Prostate gland (tissue), 2 donors: ENCODE measurements at regions not wholly inside any gene's neighbourhood (a gene's known extent, or its start where the extent isn't known, plus 50 kb on each side); places are given as distances from the start of the nearest gene placed in this dataset.

Source experiments
- DNase-seq: peaks from one replicate; pipeline ENCODE4 v3.0.0-alpha.2; 2019; ENCODE audit warnings: low spot score
- H3K27ac ChIP-seq, 2 donors: fragments of 200-600 bp; sonication (generic); 2 replicates each; pipeline ENCODE4 v1.5.1; 2017 to 2019
- H3K27me3 ChIP-seq: fragments of 200-600 bp; sonication (generic); replicated peaks from 2 replicates; pipeline ENCODE4 v1.5.1; 2019; ENCODE audit not compliant: insufficient read depth
- H3K36me3 ChIP-seq, 2 donors: fragments of 200-600 bp; sonication (generic); 1 replicate in 1 of 2; 2 replicates in 1 of 2; pipeline versions ENCODE4 v1.5.1 to v1.8.1; 2017 to 2019
- H3K4me1 ChIP-seq: fragments of 200-600 bp; sonication (generic); replicated peaks from 2 replicates; pipeline ENCODE4 v1.5.1; 2019
- H3K4me3 ChIP-seq, 2 donors: fragments of 200-600 bp; sonication (generic); 2 replicates each; pipeline ENCODE4 v1.5.1; 2017 to 2019
- H3K9me3 ChIP-seq: fragments of 200-600 bp; sonication (generic); 2 replicates; pipeline ENCODE4 v1.5.1; 2017
- CTCF ChIP-seq, 4 experiments: fragments of 200-600 bp in 2 of 4; fragments of 450-650 bp in 2 of 4; sonication (generic) in 2 of 4; IDR thresholded peaks; 1 replicate in 3 of 4; 2 replicates in 1 of 4; pipeline ENCODE4 v1.5.1; 2016 to 2019; ENCODE audit warnings: antibody characterized with exemption in 4 of 4, mild to moderate bottlenecking in 2 of 4, moderate library complexity in 2 of 4
- POLR2A ChIP-seq: fragments of 450-650 bp; IDR thresholded peaks from one replicate; pipeline ENCODE4 v1.6.1; 2016; ENCODE audit warnings: antibody characterized with exemption, mild to moderate bottlenecking
- POLR2AphosphoS5 ChIP-seq: sonication (generic); formaldehyde crosslinking; IDR thresholded peaks from one replicate; pipeline ENCODE4 v1.6.1; 2017; ENCODE audit warnings: antibody characterized with exemption
- WGBS: methylation state at CpG from one replicate; pipeline ENCODE4 v1.1.5; 2018; 5-methylcytosine and 5-hydroxymethylcytosine counted together
- intact Hi-C: fragments of 100-400 bp; cut with DNase I; formaldehyde crosslinking; loops from one replicate; pipeline ENCODE4 v1.14.2; 2022

- H3K4me1 ChIP-seq: no peaks in the 10 kb centered on the region
- H3K36me3 ChIP-seq: no peaks in the 10 kb centered on the region
- H3K27ac ChIP-seq: no peak overlapping the region
- DNase-seq: no peak
- TF ChIP-seq POLR2A (no peak), POLR2AphosphoS5 (no peak), CTCF (IDR thresholded peaks at IDR 0.05) (no peak)
- no peaks in the 10 kb centered on the region for H3K27me3 ChIP-seq
- WGBS: 84% methylated on average over 2 of the region's 2 CpGs
- no peaks in the 10 kb centered on the region for H3K9me3 ChIP-seq
- intact Hi-C loops: loop anchor here (10.0 kb wide), 1 partner anchor 54 kb away; the partner anchor contains the start of gene TMC1
- no peak overlapping the region for H3K4me3 ChIP-seq
Measured at GRCh38 chr9:72471096-72471495, 50.3 kb upstream of the TMC1 start.

- H3K27me3 ChIP-seq: no peaks in the 10 kb centered on the region
- WGBS: 77% methylated on average over 8 of the region's 8 CpGs
- no peaks in the 10 kb centered on the region for H3K4me1 ChIP-seq
- DNase-seq: no peak
- H3K9me3 ChIP-seq: no peaks in the 10 kb centered on the region
- H3K27ac ChIP-seq: no peak overlapping the region
- intact Hi-C loops: no loop called here
- no peaks in the 10 kb centered on the region for H3K36me3 ChIP-seq
- no peak for TF ChIP-seq POLR2AphosphoS5
- no peak for TF ChIP-seq POLR2A
- no peak for TF ChIP-seq CTCF (IDR thresholded peaks at IDR 0.05)
- H3K4me3 ChIP-seq: no peak overlapping the region
Measured at GRCh38 chr9:72467766-72468738, 53.4 kb upstream of the TMC1 start.

- H3K27me3 ChIP-seq: no peaks in the 10 kb centered on the region
- TF ChIP-seq POLR2AphosphoS5 (no peak), CTCF (IDR thresholded peaks at IDR 0.05) (no peak), POLR2A (no peak)
- no peak overlapping the region for H3K27ac ChIP-seq
- DNase-seq: no peak
- no peaks in the 10 kb centered on the region for H3K9me3 ChIP-seq
- H3K4me1 ChIP-seq: no peaks in the 10 kb centered on the region
- no peaks in the 10 kb centered on the region for H3K36me3 ChIP-seq
- intact Hi-C loops: no loop called here
- WGBS: 83% methylated on average over 3 of the region's 3 CpGs
- H3K4me3 ChIP-seq: no peak overlapping the region
Measured at GRCh38 chr9:72465593-72465984, 55.8 kb upstream of the TMC1 start.

- Histone ChIP-seq H3K4me1 (no peaks in the 10 kb centered on the region), H3K9me3 (no peaks in the 10 kb centered on the region), H3K27me3 (no peaks in the 10 kb centered on the region), H3K27ac (no peak overlapping the region), H3K4me3 (no peak overlapping the region), H3K36me3 (no peaks in the 10 kb centered on the region)
- TF ChIP-seq CTCF (IDR thresholded peaks at IDR 0.05): no peak
- no peak for TF ChIP-seq POLR2A
- no peak for TF ChIP-seq POLR2AphosphoS5
- DNase-seq: no peak
- intact Hi-C loops: no loop called here
- 66% methylated on average over 9 of the region's 9 CpGs for WGBS
Measured at GRCh38 chr9:72464857-72465592, 56.4 kb upstream of the TMC1 start.
